H9 (cell line): ENCODE measurements at regions not wholly inside any gene's neighbourhood (a gene's known extent, or its start where the extent isn't known, plus 50 kb on each side); places are given as distances from the start of the nearest gene placed in this dataset.

Experiments
- DNase-seq: peaks from one replicate; pipeline ENCODE4 v3.0.0-alpha.2; 2017
- H2AFZ ChIP-seq: one replicate; pipeline ENCODE4 v1.6.1; 2013; ENCODE audit warnings: mild to moderate bottlenecking, low read length, control low read depth, moderate library complexity
- H2AK5ac ChIP-seq: 2 replicates; pipeline ENCODE4 v1.6.1; 2013; ENCODE audit warnings: low read length, control low read depth, mixed read lengths; ENCODE audit not compliant: insufficient read length
- H2BK120ac ChIP-seq: one replicate; pipeline ENCODE4 v1.6.1; 2013; ENCODE audit warnings: low read depth, mild to moderate bottlenecking, low read length, control low read depth, inconsistent platforms; ENCODE audit not compliant: poor library complexity, severe bottlenecking
- H2BK12ac ChIP-seq: 2 replicates; pipeline ENCODE4 v1.6.1; 2013; ENCODE audit warnings: low read length, control low read depth, mixed read lengths, low read depth; ENCODE audit not compliant: insufficient read length
- H2BK15ac ChIP-seq: 2 replicates; pipeline ENCODE4 v1.6.1; 2013; ENCODE audit warnings: low read depth, low read length, control low read depth
- H2BK20ac ChIP-seq: one replicate; pipeline ENCODE4 v1.6.1; 2013; ENCODE audit warnings: low read depth, mild to moderate bottlenecking, low read length, control low read depth, inconsistent platforms; ENCODE audit not compliant: poor library complexity, severe bottlenecking
- H2BK5ac ChIP-seq: 2 replicates; pipeline ENCODE4 v1.6.1; 2013; ENCODE audit warnings: low read length, control low read depth, mixed read lengths; ENCODE audit not compliant: insufficient read length
- H3K14ac ChIP-seq: 2 replicates; pipeline ENCODE4 v1.6.1; 2013; ENCODE audit warnings: low read length, control low read depth; ENCODE audit not compliant: insufficient read depth
- H3K18ac ChIP-seq: 2 replicates; pipeline ENCODE4 v1.6.1; 2013; ENCODE audit warnings: low read depth, mild to moderate bottlenecking, mixed read lengths, low read length, control low read depth; ENCODE audit not compliant: insufficient read length
- H3K23ac ChIP-seq: 2 replicates; pipeline ENCODE4 v1.6.1; 2013; ENCODE audit warnings: low read length, control low read depth, mixed read lengths, low read depth; ENCODE audit not compliant: insufficient read length
- H3K23me2 ChIP-seq: 2 replicates; pipeline ENCODE4 v1.6.1; 2013; ENCODE audit warnings: low read depth, mild to moderate bottlenecking, mixed read lengths, low read length, control low read depth; ENCODE audit not compliant: insufficient read length, poor library complexity, severe bottlenecking
- H3K27ac ChIP-seq: 2 replicates; pipeline ENCODE4 v1.5.1; 2013; ENCODE audit warnings: low read length, control low read depth, mixed read lengths, low read depth; ENCODE audit not compliant: insufficient read length
- H3K27me3 ChIP-seq: 2 replicates; pipeline ENCODE4 v1.6.1; 2013; ENCODE audit warnings: low read length, control low read depth, inconsistent platforms; ENCODE audit not compliant: insufficient read depth
- H3K4ac ChIP-seq: 2 replicates; pipeline ENCODE4 v1.6.1; 2013; ENCODE audit warnings: low read depth, mild to moderate bottlenecking, control low read depth, inconsistent platforms, low read length, moderate library complexity
- H3K4me1 ChIP-seq: 2 replicates; pipeline ENCODE4 v1.6.1; 2013; ENCODE audit warnings: low read length, control low read depth, inconsistent platforms; ENCODE audit not compliant: insufficient read depth
- H3K4me2 ChIP-seq: 2 replicates; pipeline ENCODE4 v1.6.1; 2013; ENCODE audit warnings: low read length, control low read depth, mixed read lengths; ENCODE audit not compliant: insufficient read length, insufficient read depth
- H3K56ac ChIP-seq: 2 replicates; pipeline ENCODE4 v1.6.1; 2013; ENCODE audit warnings: low read depth, mild to moderate bottlenecking, mixed read lengths, low read length, control low read depth; ENCODE audit not compliant: insufficient read length
- H3K79me1 ChIP-seq: 2 replicates; pipeline ENCODE4 v1.6.1; 2013; ENCODE audit warnings: low read depth, mild to moderate bottlenecking, moderate library complexity, low read length, control low read depth, inconsistent platforms; ENCODE audit not compliant: insufficient read depth, poor library complexity, severe bottlenecking
- H3K79me2 ChIP-seq: 2 replicates; pipeline ENCODE4 v1.6.1; 2013; ENCODE audit warnings: low read length, control low read depth, inconsistent platforms; ENCODE audit not compliant: insufficient read depth
- H3K9ac ChIP-seq: 2 replicates; pipeline ENCODE4 v1.6.1; 2013; ENCODE audit warnings: low read length, control low read depth, mixed read lengths; ENCODE audit not compliant: insufficient read length; ENCODE audit errors: extremely low read depth
- H3K9me3 ChIP-seq: one replicate; pipeline ENCODE4 v1.6.1; 2013; ENCODE audit warnings: low read depth, low read length, inconsistent platforms; ENCODE audit not compliant: control insufficient read depth
- H3T11ph ChIP-seq: one replicate; pipeline ENCODE4 v1.6.1; 2013; ENCODE audit warnings: mild to moderate bottlenecking, low read length, control low read depth, inconsistent platforms
- H4K20me1 ChIP-seq: one replicate; pipeline ENCODE4 v1.6.1; 2013; ENCODE audit not compliant: control insufficient read depth, insufficient read length, insufficient read depth
- H4K5ac ChIP-seq: 2 replicates; pipeline ENCODE4 v1.6.1; 2013; ENCODE audit warnings: low read depth, mild to moderate bottlenecking, mixed read lengths, low read length, control low read depth; ENCODE audit not compliant: insufficient read length
- H4K8ac ChIP-seq: replicated peaks from 2 replicates; pipeline ENCODE4 v1.6.1; 2013; ENCODE audit warnings: low read length, control low read depth, mixed read lengths, low read depth; ENCODE audit not compliant: insufficient read length
- H4K91ac ChIP-seq: 2 replicates; pipeline ENCODE4 v1.6.1; 2013; ENCODE audit warnings: low read depth, mild to moderate bottlenecking, moderate library complexity, mixed read lengths, low read length, control low read depth; ENCODE audit not compliant: insufficient read length
- H3K27ac Mint-ChIP-seq, 3 experiments: 2 replicates in 2 of 3; 3 replicates in 1 of 3; pipeline ENCODE4 v1.8.0; 2020 to 2021; ENCODE audit warnings: mixed read lengths in 3 of 3, mild to moderate bottlenecking in 1 of 3, moderate library complexity in 1 of 3
- H3K27me3 Mint-ChIP-seq: 2 replicates; pipeline ENCODE4 v1.8.0; 2021; ENCODE audit warnings: low read depth, mild to moderate bottlenecking, moderate library complexity, mixed read lengths
- H3K36me3 Mint-ChIP-seq, 3 experiments: 2 replicates in 2 of 3; 3 replicates in 1 of 3; pipeline ENCODE4 v1.8.0; 2020 to 2021; ENCODE audit warnings: low read depth in 3 of 3, mixed read lengths in 3 of 3; ENCODE audit not compliant: insufficient read depth in 1 of 3
- H3K4me1 Mint-ChIP-seq, 2 experiments: 2 replicates each; pipeline ENCODE4 v1.8.0; 2020; ENCODE audit warnings: mixed read lengths in 2 of 2
- H3K4me3 Mint-ChIP-seq, 2 experiments: 2 replicates in 1 of 2; 3 replicates in 1 of 2; pipeline ENCODE4 v1.8.0; 2020 to 2021; ENCODE audit warnings: mild to moderate bottlenecking in 2 of 2, mixed read lengths in 2 of 2, moderate library complexity in 1 of 2
- H3K9me3 Mint-ChIP-seq, 2 experiments: 2 replicates in 1 of 2; 3 replicates in 1 of 2; pipeline ENCODE4 v1.8.0; 2020; ENCODE audit warnings: mild to moderate bottlenecking in 2 of 2, mixed read lengths in 2 of 2, moderate library complexity in 1 of 2
- TF ChIP-seq, protein P1 (sequence below): fragments of 200-600 bp; sonication (generic); conservative IDR thresholded peaks from 3 replicates; pipeline ENCODE4 v1.8.0; 2021; ENCODE audit warnings: antibody characterized with exemption, mild to moderate bottlenecking

GRCh38 chr4:36704289-36704688, 422.9 kb downstream of the DTHD1 start:
- Histone ChIP-seq H3K9ac (no peak overlapping the region), H2BK120ac (no peak overlapping the region), H3K14ac (no peak overlapping the region), H3K9me3 (peaks cover 8% of the 10 kb centered on the region), H3K79me2 (no peaks in the 10 kb centered on the region), H2BK20ac (no peak overlapping the region), H3K23me2 (no peaks in the 10 kb centered on the region), H2BK12ac (no peak overlapping the region), H3K23ac (no peak overlapping the region), H4K8ac (no peak overlapping the region), H4K20me1 (no peaks in the 10 kb centered on the region), H2BK5ac (no peak overlapping the region), H3K56ac (no peak overlapping the region), H3T11ph (no peak overlapping the region), H4K5ac (no peak overlapping the region), H3K27ac (no peak overlapping the region), H2AFZ (no peak overlapping the region), H4K91ac (no peak overlapping the region), H3K27me3 (no peaks in the 10 kb centered on the region), H3K4ac (no peak overlapping the region), H3K18ac (no peak overlapping the region), H2BK15ac (no peak overlapping the region), H3K4me2 (no peak overlapping the region), H3K79me1 (no peaks in the 10 kb centered on the region), H3K4me1 (no peaks in the 10 kb centered on the region), H2AK5ac (no peak overlapping the region)
- DNase-seq: no peak
- H3K9me3 Mint-ChIP-seq: peaks cover 19 to 29% of the 10 kb centered on the region in 2 experiments
- TF ChIP-seq, protein P1, sequence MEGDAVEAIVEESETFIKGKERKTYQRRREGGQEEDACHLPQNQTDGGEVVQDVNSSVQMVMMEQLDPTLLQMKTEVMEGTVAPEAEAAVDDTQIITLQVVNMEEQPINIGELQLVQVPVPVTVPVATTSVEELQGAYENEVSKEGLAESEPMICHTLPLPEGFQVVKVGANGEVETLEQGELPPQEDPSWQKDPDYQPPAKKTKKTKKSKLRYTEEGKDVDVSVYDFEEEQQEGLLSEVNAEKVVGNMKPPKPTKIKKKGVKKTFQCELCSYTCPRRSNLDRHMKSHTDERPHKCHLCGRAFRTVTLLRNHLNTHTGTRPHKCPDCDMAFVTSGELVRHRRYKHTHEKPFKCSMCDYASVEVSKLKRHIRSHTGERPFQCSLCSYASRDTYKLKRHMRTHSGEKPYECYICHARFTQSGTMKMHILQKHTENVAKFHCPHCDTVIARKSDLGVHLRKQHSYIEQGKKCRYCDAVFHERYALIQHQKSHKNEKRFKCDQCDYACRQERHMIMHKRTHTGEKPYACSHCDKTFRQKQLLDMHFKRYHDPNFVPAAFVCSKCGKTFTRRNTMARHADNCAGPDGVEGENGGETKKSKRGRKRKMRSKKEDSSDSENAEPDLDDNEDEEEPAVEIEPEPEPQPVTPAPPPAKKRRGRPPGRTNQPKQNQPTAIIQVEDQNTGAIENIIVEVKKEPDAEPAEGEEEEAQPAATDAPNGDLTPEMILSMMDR: no peak
- H3K4me3 Mint-ChIP-seq: no peak overlapping the region
- peaks cover 2% of the 10 kb centered on the region; the same call in 1 of the 2 replicates for H3K27me3 Mint-ChIP-seq
- H3K27ac Mint-ChIP-seq: no peak overlapping the region
- no peaks in the 10 kb centered on the region for H3K4me1 Mint-ChIP-seq
- peaks cover 12 to 24% (median 15%) of the 10 kb centered on the region in 3 experiments for H3K36me3 Mint-ChIP-seq
